ENCODE measurements at regions not wholly inside any gene's neighbourhood (a gene's known extent, or its start where the extent isn't known, plus 50 kb on each side); places are given as distances from the start of the nearest gene placed in this dataset.

DNA sequence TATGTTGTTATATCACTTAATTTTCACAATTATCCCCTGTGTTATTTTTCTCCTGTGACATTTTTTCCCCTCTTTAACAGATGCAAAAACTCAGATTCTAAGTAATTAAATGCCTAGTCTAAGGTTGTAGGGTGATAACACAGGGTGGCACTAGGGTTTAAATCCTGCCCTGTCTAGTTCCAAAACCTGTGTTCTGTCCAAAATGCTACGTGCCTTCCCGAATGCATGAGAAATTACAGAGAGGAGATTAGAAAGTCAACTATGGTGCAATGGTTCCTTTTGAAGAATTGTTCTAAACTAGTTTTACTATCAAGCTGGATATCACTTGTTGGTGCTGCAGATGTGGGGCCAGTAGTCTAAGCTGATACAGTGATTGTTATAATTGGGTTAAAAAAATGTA, 108.0 kb downstream of the DIPK2A start:
- DNase-seq = no peak

- DNase-seq = no peak
Measured at GRCh38 chr3:144084929-144085328, 113.3 kb downstream of the DIPK2A start.

GRCh38 chr3:144085964-144086363, 114.3 kb downstream of the DIPK2A start:
- peak in 1 of 2 experiments; percentile 10 for DNase-seq

- DNase-seq = no peak
Measured at GRCh38 chr3:144096016-144096415, 124.4 kb downstream of the DIPK2A start.

GRCh38 chr3:144097163-144097562, 125.5 kb downstream of the DIPK2A start:
- DNase-seq = peak; percentile 13 to 33

- DNase-seq = no peak
Measured at GRCh38 chr3:144098691-144099090, 127.1 kb downstream of the DIPK2A start.

GRCh38 chr3:144102421-144102820, 130.8 kb downstream of the DIPK2A start:
- no peak for DNase-seq

GRCh38 chr3:144104186-144104585, 132.6 kb downstream of the DIPK2A start:
- no peak for DNase-seq

DNA sequence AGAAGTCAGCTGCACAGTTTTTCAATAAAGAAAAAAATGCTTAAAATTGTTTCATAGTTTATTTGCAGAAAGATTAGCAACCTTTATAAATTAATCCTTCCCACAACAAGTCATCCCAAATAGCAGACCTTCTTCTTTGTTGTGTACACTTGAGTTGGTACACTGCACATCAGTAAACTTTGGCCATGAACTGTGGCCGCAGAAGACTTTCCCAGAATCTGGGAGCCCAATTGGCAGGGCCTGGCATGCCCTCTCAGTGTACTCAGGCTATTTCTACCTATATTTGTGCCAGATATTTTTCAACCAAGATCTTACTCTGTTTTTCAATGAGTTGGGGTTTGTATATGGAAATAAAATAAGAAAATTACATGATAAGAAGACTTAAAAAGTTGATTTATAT, 133.1 kb downstream of the DIPK2A start:
- DNase-seq = no peak

DNA sequence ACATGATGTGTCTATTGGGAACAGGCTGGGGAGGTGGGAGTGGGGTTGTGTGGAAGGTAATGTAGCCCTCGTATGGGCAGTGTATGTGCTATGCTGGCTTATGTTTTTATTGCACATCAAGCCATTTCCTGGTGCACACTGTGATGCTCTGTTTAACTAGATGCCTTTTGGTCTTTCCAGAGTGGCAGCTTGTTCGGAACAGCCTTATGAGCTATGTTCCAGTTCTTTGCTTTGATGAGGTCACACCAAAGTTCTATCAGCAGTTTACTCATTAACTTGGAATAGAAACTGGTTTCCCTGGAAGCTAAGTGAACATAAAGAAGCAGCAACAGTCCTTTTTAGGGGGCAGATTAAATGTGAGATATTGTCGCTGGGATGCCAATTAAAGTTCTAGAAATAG, 133.9 kb downstream of the DIPK2A start:
- no peak for DNase-seq

- DNase-seq = no peak
Measured at GRCh38 chr3:144106970-144107369, 135.3 kb downstream of the DIPK2A start.

DNA sequence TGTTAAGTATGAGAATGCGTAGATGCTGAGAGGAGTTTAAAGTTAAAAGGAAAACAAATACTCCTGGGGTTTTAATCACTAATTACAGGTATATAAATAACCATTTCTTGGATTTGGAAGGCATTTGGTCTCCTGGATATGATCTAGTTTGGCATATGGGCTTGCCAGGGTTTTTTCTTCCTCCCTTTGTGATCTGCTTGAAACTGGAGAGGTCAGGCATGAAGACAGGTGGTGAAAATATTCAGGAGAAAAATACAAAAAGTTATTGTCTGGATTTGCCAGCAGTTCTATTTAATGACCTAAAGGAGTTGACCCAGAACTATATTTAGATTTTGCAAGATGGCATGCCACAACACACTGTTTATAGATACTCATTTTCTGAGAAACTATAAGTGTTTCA, 136.3 kb downstream of the DIPK2A start:
- DNase-seq = no peak

DNA sequence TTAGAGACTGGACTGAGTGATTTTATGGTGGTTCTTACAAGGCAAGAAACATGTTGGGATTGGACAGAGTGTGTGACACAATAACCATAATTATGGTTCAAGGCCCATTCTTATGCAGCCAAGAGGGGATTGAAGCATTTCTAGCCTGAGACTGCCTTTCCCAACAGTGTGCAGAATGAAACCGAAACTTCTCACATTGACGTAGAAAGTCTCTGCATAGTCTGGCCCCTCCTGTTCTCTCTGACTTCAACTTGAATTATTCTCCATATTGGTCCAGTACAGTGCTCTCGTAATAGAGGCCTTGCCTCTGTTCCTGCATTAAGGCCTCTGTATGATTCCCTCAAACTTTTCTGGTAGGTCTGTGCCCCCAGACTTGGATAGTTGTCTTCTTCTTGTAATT, 138.3 kb downstream of the DIPK2A start:
- DNase-seq = no peak

DNA sequence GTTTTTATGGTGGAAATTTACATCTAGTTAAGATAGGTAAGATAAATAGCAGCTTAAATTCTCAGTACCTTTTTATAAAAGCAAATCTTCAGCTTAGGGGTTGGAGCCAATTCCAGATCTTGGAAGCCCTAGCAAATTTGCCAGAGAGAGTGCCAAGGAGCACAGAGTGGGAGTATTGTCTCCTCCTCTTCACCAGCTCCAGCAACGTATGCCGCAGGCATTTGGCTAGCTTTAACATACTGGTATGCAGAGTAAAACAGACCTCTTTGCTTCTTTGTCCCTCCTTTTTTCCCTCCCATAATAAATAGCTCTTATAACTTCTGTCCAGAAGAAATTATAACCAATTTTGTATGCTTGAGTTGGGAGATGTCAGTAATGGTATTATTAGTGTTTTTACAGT, 140.4 kb downstream of the DIPK2A start:
- no peak for DNase-seq

DNA sequence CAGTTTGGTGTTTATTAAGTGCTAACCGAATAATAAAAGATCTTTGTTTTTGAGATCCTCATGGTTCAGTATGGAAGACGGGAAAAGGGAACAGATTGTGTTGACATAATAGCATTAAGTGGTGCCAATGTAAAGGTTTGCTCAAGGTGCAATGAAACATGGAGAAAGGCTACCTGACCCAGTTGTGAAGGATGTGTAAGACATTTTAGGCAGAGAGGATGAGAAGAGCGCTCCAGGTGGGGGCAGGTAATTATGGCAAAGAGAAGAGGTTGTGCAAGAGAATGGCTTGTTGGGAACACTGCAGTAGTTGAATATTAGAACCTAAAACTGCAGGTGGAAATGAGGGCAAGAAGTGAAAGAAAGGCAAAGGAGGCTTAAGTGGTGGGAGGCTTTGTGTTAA, 140.8 kb downstream of the DIPK2A start:
- no peak for DNase-seq

- DNase-seq = no peak
Measured at GRCh38 chr3:144114767-144115166, 143.1 kb downstream of the DIPK2A start.

GRCh38 chr3:144119633-144120032, 148.0 kb downstream of the DIPK2A start:
- DNase-seq = no peak

DNA sequence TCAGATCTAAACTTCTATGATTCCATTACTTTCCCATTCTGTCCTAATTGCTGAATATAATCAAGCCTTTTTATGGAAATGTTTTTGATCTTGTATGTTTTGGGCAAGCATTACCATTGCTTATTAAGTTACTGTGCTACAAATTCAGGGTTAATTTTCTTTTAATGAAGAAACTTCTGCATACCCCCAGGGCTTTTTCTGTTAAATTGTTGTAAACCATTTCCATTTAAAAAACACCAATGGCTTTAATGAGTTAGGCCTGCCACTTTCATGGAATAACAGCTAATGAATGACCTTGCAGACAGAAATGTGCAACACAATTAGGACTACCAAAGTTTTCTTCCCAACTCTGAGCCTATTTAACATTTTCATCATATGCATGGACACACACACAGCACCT, 150.0 kb downstream of the DIPK2A start:
- no peak for DNase-seq

DNA sequence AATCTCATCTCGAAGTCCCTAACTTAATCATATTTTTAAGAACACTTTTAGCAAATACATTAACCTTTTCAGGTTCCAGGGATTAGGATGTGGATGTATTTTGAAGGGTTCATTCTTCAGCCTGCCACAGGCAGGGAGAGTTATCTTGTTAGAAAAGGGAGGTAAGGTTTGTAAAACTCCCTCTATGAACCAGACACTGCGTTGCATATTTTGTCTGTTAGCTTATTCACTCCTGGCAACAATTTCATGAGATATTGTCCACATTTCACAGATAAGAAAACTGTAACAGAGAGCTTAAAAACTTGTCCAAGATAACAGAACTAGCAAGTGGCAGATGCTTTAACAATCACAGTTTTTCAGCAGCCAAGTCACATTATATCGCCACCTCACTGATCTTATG, 155.4 kb downstream of the DIPK2A start:
- no peak for DNase-seq

DNA sequence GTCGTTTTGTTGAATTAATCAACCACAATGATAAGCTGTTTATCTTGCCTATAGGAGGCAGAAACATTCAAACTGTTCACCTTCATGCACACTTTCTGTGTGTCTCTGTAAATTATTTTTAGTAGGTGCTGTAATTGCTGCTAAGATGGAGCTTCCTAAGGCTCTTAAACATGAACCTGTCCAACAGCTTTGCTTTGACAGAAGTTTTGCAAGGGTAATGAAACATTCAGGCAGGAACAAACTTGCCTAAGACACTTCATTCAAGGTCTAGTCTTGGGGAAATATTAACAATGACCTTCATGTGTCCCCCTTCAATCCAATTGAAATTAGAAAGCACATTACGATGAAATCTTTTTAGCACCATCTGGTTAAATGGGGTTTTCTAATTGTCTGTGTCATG, 156.1 kb downstream of the DIPK2A start:
- DNase-seq = no peak

GRCh38 chr3:144128108-144128892, 156.7 kb downstream of the DIPK2A start:
- no peak for DNase-seq

DNA sequence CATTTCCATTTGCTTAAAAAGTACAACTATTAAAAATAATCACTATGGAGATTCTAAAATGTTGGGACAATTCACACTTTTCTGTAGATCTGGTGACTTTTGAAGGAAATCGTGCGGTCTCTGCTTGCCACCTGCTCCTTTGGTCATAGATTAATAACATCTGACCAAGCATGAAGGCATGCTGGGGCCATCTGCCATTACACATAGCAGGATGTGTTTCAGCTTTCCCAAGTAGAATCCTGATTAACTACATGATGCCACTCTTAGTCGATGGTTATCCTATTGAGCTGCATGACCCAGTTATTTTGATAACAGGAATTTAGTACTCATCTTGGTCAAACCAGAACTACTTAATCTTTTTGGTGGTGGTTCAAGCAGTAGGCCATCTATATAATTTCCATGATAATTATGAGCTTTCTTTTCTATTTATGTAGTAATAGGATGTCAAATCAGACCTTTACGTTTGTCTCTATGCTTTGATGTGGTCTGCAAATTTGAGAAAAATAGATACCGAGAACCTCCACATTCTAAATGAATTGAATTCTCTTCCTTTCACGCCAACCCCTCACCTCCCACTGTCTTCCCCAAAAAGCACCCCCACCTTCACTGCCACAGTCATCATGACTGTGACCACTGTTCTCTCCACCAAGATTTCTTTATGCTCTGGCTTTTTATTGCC, 158.1 kb downstream of the DIPK2A start:
- DNase-seq = no peak

GRCh38 chr3:144141074-144141473, 169.5 kb downstream of the DIPK2A start:
- DNase-seq = no peak

DNA sequence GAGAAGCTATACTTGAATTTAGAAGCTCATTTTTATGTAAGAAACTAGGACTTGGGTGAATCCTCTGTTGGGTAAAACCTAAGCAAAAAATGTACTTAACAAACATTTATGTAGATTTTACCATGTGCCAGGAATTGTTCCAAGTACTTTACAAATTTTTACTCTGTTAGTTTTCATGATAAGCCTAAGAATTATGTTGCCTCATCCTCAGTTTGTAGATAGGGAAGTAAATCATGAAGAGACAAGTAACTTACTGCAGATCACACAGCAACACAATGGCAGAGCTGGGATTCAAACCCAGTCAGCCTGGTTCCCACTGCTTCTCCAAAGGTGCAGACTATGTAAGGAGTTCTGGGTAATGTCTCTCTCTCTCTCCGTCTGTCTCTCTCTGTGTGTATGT, 169.9 kb downstream of the DIPK2A start:
- DNase-seq = no peak

All from SHP77 (cell line).